Activated CD8-positive, alpha-beta memory T cell treated with anti-CD3 and anti-CD28 coated beads, Interleukin-2, amount 10 ng/mL, durations not matched to agents 7 days and 5 days (primary cell): ENCODE measurements at regions not wholly inside any gene's neighbourhood (a gene's known extent, or its start where the extent isn't known, plus 50 kb on each side); places are given as distances from the start of the nearest gene placed in this dataset.

Experiments used
- ATAC-seq: fragments of 150-1000 bp; cut with Tn5 transposase; one replicate; pipeline ENCODE4 v1.10.0; 2021; ENCODE audit warnings: moderate library complexity
- CTCF ChIA-PET: fragments of 350-600 bp; sonication (Branson Sonifier 250); formaldehyde crosslinking; loops from one replicate; lab custom pipeline; 2021; ENCODE audit warnings: antibody characterized with exemption; lab: Charles Lee
- DNase-seq: peaks from one replicate; pipeline ENCODE4 v3.0.0-alpha.2; 2020
- H3K27ac Mint-ChIP-seq: one replicate; pipeline ENCODE4 v1.8.0; 2021; ENCODE audit warnings: mild to moderate bottlenecking, mixed read lengths
- H3K27me3 Mint-ChIP-seq: one replicate; pipeline ENCODE4 v1.8.0; 2021; ENCODE audit warnings: mixed read lengths
- H3K36me3 Mint-ChIP-seq: one replicate; pipeline ENCODE4 v1.8.0; 2021; ENCODE audit warnings: mild to moderate bottlenecking, mixed read lengths
- H3K4me1 Mint-ChIP-seq: one replicate; pipeline ENCODE4 v1.8.0; 2021; ENCODE audit warnings: mixed read lengths
- H3K4me3 Mint-ChIP-seq: one replicate; pipeline ENCODE4 v1.8.0; 2021; ENCODE audit warnings: mild to moderate bottlenecking, moderate library complexity, mixed read lengths
- H3K9me3 Mint-ChIP-seq: one replicate; pipeline ENCODE4 v1.8.0; 2022; ENCODE audit warnings: low read depth, mixed read lengths

DNA sequence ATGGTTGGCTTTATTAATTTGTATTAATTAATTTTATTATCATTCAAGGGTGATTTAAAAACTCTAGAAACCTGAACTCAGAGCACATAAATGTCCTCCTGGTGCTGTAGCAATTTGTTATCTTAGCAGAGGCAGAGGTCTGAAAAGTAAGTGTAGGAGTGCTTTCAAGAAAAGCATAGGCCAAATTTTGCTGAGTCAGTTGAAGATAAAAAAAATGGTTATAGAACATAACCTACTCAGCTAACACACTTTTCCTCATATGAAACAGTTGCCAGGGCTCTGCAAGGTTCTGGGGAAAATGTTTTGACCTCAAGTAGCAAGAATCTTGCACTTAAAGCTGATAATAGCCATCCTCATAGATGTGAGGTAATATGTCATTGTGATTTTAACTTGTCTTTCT, 53.5 kb upstream of the CHODL start:
- DNase-seq (no peak), ATAC-seq (no peak)
- Mint-ChIP-seq H3K27me3 (no peaks in the 10 kb centered on the region), H3K4me3 (no peak overlapping the region), H3K27ac (no peak overlapping the region), H3K4me1 (no peaks in the 10 kb centered on the region), H3K36me3 (no peaks in the 10 kb centered on the region), H3K9me3 (no peaks in the 10 kb centered on the region)
- CTCF ChIA-PET = no interaction called here

DNA sequence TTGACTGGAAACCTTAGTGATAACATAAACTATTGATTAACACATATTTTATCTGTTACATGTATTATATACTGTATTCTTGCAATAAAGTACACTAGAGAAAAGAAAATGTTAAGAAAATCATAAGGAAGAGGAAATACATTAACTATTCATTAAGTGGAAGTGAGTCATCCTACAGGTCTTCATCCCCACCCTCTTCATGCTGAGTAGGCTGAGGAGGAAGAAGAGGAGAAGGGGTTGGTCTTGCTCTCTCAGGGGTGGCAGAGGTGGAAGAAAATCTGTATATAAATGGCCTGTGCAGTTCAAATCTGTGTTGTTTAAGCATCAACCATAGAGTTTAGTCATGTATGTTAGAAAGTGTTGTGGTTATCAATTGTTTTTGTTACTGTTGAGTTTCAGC, 66.1 kb upstream of the CHODL start:
- ATAC-seq (no peak), DNase-seq (no peak)
- CTCF ChIA-PET = no interaction called here
- H3K9me3 Mint-ChIP-seq = peaks cover 3% of the 10 kb centered on the region
- no peaks in the 10 kb centered on the region for H3K27me3 Mint-ChIP-seq
- no peak overlapping the region for H3K4me3 Mint-ChIP-seq
- H3K27ac Mint-ChIP-seq = no peak overlapping the region
- H3K4me1 Mint-ChIP-seq = no peaks in the 10 kb centered on the region
- no peaks in the 10 kb centered on the region for H3K36me3 Mint-ChIP-seq

GRCh38 chr21:18174370-18174769, 70.3 kb upstream of the CHODL start:
- CTCF ChIA-PET = no interaction called here
- ATAC-seq (no peak), DNase-seq (no peak)
- Mint-ChIP-seq H3K9me3 (peaks cover 8% of the 10 kb centered on the region), H3K27me3 (no peaks in the 10 kb centered on the region), H3K36me3 (no peaks in the 10 kb centered on the region), H3K4me3 (no peak overlapping the region), H3K27ac (no peak overlapping the region), H3K4me1 (no peaks in the 10 kb centered on the region)

DNA sequence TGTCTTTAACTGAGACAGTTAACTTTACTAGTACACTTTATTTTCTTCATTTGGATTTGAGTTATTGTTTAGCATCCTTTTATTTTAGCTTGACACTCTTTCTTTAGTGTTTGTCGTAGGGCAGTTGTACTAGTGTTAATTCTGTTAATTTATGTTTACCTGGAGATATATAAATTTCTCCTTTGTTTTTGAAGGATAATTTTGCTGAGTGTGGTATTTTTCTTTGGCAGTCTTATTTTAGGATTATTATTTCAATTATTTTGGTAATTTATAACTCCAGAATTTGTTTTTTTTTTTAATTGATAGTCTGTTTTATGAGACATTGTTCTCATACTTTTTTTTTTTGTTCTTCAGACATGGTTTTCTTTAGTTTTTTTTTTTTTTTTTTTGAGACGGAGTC, 73.8 kb upstream of the CHODL start:
- H3K36me3 Mint-ChIP-seq = no peaks in the 10 kb centered on the region
- DNase-seq = no peak
- no peak overlapping the region for H3K4me3 Mint-ChIP-seq
- H3K4me1 Mint-ChIP-seq = no peaks in the 10 kb centered on the region
- H3K9me3 Mint-ChIP-seq = peaks cover 6% of the 10 kb centered on the region
- ATAC-seq = no peak
- H3K27me3 Mint-ChIP-seq = no peaks in the 10 kb centered on the region
- no peak overlapping the region for H3K27ac Mint-ChIP-seq
- CTCF ChIA-PET = no interaction called here

GRCh38 chr21:18170221-18170620, 74.4 kb upstream of the CHODL start:
- ATAC-seq = no peak
- CTCF ChIA-PET = no interaction called here
- Mint-ChIP-seq H3K4me1 (no peaks in the 10 kb centered on the region), H3K9me3 (peaks cover 6% of the 10 kb centered on the region), H3K27ac (no peak overlapping the region), H3K36me3 (no peaks in the 10 kb centered on the region), H3K27me3 (no peaks in the 10 kb centered on the region), H3K4me3 (no peak overlapping the region)
- no peak for DNase-seq

DNA sequence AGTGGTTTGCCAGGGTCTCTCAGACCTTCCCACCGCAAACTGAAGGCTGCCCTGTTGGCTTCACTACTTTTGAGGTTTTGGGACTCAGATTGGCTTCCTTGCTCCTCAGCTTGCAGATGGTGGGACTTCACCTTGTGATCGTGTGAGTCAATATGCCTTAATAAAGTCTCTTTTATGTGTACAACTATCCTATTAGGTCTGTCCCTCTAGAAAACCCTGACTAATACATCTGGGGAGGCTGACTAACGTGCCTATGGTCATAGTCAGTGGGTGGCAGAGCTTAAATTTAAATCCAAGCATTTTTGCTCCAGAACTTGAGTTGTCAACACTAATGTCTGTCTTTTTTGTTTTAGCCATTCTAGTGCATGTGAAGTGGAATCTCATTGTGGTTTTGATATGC, 76.5 kb upstream of the CHODL start:
- H3K27me3 Mint-ChIP-seq = no peaks in the 10 kb centered on the region
- H3K27ac Mint-ChIP-seq = no peak overlapping the region
- DNase-seq (no peak), ATAC-seq (no peak)
- H3K4me1 Mint-ChIP-seq = peaks cover 4% of the 10 kb centered on the region
- H3K4me3 Mint-ChIP-seq = no peak overlapping the region
- H3K36me3 Mint-ChIP-seq = no peaks in the 10 kb centered on the region
- CTCF ChIA-PET = no interaction called here
- peaks cover 6% of the 10 kb centered on the region for H3K9me3 Mint-ChIP-seq

DNA sequence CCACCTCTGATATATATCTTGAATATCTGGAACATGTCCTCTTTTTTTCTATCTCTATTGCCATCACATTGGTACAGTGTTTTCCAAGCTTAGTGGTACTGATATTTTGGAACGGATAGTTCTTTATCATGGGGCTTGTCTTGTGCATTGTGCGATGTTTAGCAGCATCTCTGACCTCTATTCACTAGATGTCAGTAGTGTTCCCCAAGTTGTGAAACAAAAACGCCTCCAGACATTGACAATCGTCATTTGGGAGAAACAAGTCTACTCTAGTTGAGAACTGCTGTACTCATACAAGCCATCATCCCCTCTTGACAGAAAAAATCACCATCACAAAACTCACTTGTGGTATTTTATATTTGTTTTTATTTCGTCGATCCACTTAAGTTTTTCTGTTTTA, 79.7 kb upstream of the CHODL start:
- ATAC-seq (no peak), DNase-seq (no peak)
- H3K4me1 Mint-ChIP-seq = peaks cover 4% of the 10 kb centered on the region
- no peak overlapping the region for H3K4me3 Mint-ChIP-seq
- CTCF ChIA-PET = no interaction called here
- no peaks in the 10 kb centered on the region for H3K36me3 Mint-ChIP-seq
- H3K9me3 Mint-ChIP-seq = no peaks in the 10 kb centered on the region
- H3K27ac Mint-ChIP-seq = no peak overlapping the region
- no peaks in the 10 kb centered on the region for H3K27me3 Mint-ChIP-seq

- DNase-seq = no peak
Observed at GRCh38 chr21:18164483-18164882, 80.2 kb upstream of the CHODL start.

GRCh38 chr21:18163956-18164355, 80.7 kb upstream of the CHODL start:
- H3K36me3 Mint-ChIP-seq = no peaks in the 10 kb centered on the region
- ATAC-seq (no peak), DNase-seq (no peak)
- H3K9me3 Mint-ChIP-seq = no peaks in the 10 kb centered on the region
- no peaks in the 10 kb centered on the region for H3K27me3 Mint-ChIP-seq
- peaks cover 4% of the 10 kb centered on the region for H3K4me1 Mint-ChIP-seq
- H3K27ac Mint-ChIP-seq = no peak overlapping the region
- H3K4me3 Mint-ChIP-seq = no peak overlapping the region
- CTCF ChIA-PET = no interaction called here

More at GRCh38 chr21:18164483-18164882, 80.2 kb upstream of the CHODL start:
- Mint-ChIP-seq H3K9me3 (no peaks in the 10 kb centered on the region), H3K4me3 (no peak overlapping the region), H3K27ac (no peak overlapping the region), H3K4me1 (peaks cover 4% of the 10 kb centered on the region), H3K36me3 (no peaks in the 10 kb centered on the region), H3K27me3 (no peaks in the 10 kb centered on the region)
- CTCF ChIA-PET = no interaction called here
- ATAC-seq = no peak

DNA sequence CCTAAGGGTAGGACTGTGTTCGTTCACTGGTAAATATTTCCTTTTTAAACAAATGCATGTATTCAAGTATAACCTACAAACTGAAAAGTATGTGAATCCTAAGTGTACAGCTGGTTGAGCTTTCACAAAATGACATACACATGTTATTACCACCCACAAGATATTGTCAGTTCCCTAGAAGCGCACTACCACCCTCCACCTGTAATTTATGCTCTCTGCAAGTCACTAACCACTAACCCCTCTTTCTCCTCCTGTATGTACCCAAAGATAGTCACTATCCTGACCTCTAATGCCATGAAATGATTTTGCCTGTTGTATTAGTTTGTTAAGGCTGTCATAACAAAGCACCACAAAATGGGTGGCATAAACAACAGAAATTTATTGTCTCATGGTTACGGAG, 82.8 kb upstream of the CHODL start:
- DNase-seq = no peak
- Mint-ChIP-seq H3K4me1 (peaks cover 4% of the 10 kb centered on the region), H3K27me3 (no peaks in the 10 kb centered on the region), H3K36me3 (no peaks in the 10 kb centered on the region), H3K4me3 (no peak overlapping the region), H3K9me3 (no peaks in the 10 kb centered on the region), H3K27ac (no peak overlapping the region)
- CTCF ChIA-PET = no interaction called here
- no peak for ATAC-seq

DNA sequence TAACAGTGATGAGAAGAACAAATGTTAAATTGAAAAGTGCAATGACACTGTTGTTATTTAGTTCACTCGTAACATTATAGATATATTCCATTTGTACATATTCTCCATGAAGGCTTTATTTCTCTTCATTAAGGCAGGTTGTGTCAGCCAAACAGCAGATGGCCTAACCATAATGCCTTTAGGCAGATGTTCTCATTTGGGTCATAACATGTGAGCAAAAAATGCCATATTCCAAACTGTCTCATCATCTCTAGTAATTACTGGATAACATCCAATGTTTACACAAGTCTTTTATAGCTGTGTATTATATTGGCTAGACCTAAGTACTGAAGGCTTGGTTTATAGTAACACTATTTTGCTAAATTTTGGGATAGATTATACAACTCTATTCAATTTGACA, 87.2 kb upstream of the CHODL start:
- no peak overlapping the region for H3K4me3 Mint-ChIP-seq
- peaks cover 17% of the 10 kb centered on the region for H3K4me1 Mint-ChIP-seq
- no peak for DNase-seq
- CTCF ChIA-PET = no interaction called here
- H3K36me3 Mint-ChIP-seq = no peaks in the 10 kb centered on the region
- H3K27ac Mint-ChIP-seq = no peak overlapping the region
- no peaks in the 10 kb centered on the region for H3K9me3 Mint-ChIP-seq
- no peaks in the 10 kb centered on the region for H3K27me3 Mint-ChIP-seq
- no peak for ATAC-seq

DNA sequence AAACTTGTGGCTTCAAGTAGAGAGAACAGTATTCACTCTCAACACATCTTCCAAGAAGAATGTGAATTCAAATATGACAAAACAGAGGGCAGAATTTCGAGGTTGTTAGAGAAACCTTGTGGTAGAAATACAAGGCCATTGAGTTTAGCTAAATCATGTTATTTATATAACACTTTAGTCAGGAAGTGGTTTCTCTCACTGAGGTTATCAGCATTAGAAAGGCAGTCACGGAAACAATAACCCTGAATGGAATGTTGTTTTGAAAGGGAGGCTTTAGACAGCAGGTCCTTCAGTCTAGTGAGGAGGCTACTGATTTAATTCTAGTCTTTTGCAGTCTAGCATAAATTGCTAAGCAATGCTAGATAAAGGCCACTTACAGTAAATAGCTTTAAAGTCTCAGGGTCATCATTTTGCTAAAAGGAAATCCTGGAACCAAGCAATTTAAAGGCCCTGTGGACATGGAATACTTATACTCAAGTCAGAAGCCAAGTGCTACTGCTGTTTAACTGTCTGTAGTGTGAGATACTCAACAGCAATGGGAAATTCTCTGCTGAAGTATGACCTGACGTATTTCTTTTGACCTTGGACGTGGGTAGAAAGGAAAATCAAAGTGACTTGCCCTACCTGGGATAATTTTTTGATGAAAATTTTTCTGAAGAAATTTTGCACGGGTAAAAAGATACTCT, 89.0 kb upstream of the CHODL start:
- Mint-ChIP-seq H3K27ac (peak overlapping the region; percentile 57), H3K9me3 (no peaks in the 10 kb centered on the region), H3K4me1 (peaks cover 23% of the 10 kb centered on the region), H3K36me3 (no peaks in the 10 kb centered on the region), H3K4me3 (no peak overlapping the region), H3K27me3 (no peaks in the 10 kb centered on the region)
- no peak for DNase-seq
- CTCF ChIA-PET = no interaction called here
- ATAC-seq = peak; percentile 76

GRCh38 chr21:18153063-18153462, 91.6 kb upstream of the CHODL start:
- no peaks in the 10 kb centered on the region for H3K27me3 Mint-ChIP-seq
- DNase-seq (no peak), ATAC-seq (no peak)
- H3K9me3 Mint-ChIP-seq = no peaks in the 10 kb centered on the region
- H3K4me1 Mint-ChIP-seq = peaks cover 23% of the 10 kb centered on the region
- H3K4me3 Mint-ChIP-seq = no peak overlapping the region
- no peaks in the 10 kb centered on the region for H3K36me3 Mint-ChIP-seq
- CTCF ChIA-PET = no interaction called here
- H3K27ac Mint-ChIP-seq = no peak overlapping the region

DNA sequence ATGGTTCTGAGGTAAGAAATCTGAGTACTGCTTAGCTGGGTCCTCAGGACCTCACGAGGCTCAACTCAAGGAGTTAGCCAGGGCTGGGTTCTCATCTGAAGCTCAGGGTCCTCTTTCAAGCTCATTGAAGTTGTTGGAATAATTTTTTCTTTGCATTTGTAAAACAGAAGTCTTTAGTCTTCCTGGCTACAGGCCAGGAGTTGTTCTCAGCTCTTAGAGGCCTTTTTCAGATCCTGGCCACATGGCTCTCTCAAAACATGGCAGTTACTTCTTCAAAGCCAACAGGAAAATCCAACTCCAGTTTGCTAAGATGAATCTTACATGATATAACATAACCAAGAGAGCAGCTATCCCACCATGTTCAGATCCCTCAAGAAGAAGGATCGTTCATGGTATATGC, 92.3 kb upstream of the CHODL start:
- Mint-ChIP-seq H3K4me3 (no peak overlapping the region), H3K9me3 (no peaks in the 10 kb centered on the region), H3K27ac (no peak overlapping the region), H3K36me3 (no peaks in the 10 kb centered on the region), H3K27me3 (no peaks in the 10 kb centered on the region), H3K4me1 (peaks cover 23% of the 10 kb centered on the region)
- ATAC-seq (no peak), DNase-seq (no peak)
- CTCF ChIA-PET = no interaction called here

DNA sequence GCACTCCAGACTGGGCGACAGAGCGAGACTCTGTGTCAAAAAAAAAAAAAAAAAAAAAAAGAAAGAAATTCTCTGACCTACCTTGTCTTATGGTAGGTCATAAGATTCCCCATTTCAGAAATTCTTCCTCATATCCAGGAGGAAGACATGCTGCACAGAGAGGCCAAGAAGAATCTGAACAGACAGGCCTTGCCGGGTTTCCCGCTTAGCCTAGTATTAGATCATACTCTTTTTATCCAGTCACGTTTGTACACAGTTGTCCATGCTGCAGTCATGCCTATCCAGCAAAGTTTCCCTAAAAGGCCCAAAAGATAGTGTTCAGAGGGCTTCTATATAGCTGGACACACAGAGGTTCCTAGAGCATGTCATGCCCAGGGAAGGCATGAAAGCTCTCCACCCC, 93.6 kb upstream of the CHODL start:
- no peak overlapping the region for H3K4me3 Mint-ChIP-seq
- DNase-seq (no peak), ATAC-seq (no peak)
- H3K4me1 Mint-ChIP-seq = peaks cover 23% of the 10 kb centered on the region
- H3K9me3 Mint-ChIP-seq = no peaks in the 10 kb centered on the region
- H3K27me3 Mint-ChIP-seq = no peaks in the 10 kb centered on the region
- no peak overlapping the region for H3K27ac Mint-ChIP-seq
- CTCF ChIA-PET = interaction anchor here (0.6 kb wide), 1 partner anchor 93 kb away, joined by 3 read pairs; no protein-coding TSS in a partner anchor
- no peaks in the 10 kb centered on the region for H3K36me3 Mint-ChIP-seq
